Tongue (tissue), 1 donor: ENCODE measurements at regions not wholly inside any gene's neighbourhood (a gene's known extent, or its start where the extent isn't known, plus 50 kb on each side); places are given as distances from the start of the nearest gene placed in this dataset.
A peak's percentile ranks its signal among the peaks of the same experiment; 100 is the strongest.
"Not testable (repeated sequence)": the region's sequence is repeated elsewhere in the genome, so short reads cannot be mapped to it uniquely, and the experiment has no call there.

Source experiments
- DNase-seq: peaks from one replicate; pipeline ENCODE4 v3.0.0-alpha.2; 2015

DNA sequence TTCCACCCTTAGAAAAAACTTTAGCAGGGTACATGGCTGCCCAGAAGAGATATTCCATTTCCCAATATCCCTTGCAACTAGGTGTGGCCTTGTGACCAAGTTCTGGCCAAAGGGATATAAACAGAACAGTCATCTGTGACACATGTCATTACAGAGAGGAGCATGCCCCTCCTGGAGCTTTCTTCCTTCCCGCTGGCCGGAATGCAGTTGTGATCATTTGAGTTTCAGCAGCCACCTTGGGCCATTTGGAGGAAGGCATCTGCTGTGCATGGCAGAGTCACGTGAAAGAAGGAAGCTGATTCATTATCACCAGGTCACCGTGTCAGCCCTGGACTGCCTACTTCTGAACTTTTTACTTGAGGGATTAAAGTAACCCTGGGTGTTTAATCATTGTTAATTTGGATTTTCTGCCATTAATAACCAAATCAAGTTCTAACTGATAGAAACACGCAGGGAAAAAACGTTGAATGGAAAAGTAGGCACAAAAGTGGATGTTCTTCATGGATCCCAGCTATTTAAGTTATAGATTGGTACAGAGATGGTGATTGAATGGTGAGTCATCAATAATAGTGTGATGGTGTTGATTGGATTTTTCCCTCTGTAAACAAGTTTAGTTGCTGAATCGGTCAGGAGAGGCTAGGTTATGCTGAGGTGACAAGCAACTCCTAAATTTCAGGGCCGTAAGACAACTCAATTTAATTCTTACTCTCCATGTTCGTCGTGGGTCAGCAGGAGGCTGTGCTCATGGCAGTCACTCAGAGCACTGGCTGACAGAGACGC, 80.7 kb upstream of the CCDC167 start:
- DNase-seq: no peak

DNA sequence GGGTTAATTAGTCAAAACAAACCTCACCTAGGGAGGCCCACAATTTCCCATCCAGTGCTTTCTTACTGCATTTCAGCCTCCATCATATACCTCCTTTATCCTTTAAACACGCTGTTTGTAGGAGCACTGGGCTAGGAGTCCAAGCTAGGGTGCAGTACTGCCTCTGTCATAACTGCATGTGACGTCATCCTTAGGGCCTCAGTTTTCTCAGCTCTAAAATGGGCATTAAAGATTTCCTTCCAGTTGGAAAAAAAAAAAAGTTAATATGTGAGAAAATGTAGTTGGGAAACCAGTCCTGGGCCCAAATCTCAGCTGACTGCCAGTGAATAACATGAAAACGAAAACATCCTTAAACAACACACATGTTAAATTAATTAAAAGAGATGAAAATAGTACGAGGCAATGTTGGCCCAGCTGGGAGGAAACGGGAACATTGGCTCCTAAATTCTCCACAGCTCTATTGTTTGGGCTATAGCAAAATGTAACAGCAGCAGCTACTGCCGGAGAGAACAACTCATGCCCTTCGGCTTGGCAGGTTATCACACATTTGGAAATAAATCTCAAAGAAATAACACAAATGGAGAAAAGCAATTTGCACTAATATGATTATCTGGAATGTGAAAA, 79.9 kb upstream of the CCDC167 start:
- no peak for DNase-seq

DNA sequence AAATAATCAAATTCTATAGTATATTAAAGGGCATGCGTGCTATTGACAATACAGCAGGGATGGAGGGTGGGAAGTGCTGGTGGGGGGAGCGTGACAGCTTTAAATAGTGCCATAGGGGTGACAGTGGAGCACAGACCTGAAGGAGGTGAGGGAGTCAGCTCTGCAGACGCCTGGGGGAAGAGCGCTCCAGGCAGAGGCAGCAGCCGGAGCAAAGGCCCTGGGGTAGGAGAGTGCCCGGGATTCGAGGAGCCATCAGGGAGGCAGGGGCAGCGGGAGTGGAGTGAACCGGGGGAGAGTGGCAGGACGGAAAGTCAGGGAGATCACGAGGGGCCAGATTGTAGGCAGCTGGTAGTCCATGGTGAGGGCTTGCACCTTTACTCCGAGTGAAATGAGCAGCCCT, 78.4 kb upstream of the CCDC167 start:
- DNase-seq: no peak

DNA sequence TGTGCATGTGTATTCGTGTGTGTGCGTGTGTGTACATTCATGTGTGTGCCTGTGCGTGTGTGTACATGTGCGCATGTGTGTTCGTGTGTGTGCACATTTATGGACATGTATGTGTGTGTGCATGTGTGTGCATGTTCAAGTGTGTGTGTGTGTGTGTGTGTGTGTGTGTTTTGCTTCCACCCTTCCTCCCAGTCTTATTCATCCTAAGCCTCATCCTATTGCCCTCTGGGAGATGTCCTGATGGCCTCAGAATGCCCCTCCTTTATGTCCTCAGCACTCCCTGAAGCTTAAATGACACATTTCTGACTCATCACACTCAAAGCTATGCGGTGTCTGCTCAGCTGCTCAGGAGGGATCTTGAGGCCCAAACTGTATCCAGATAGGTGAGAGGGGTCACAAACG, 76.6 kb upstream of the CCDC167 start:
- no peak for DNase-seq

DNA sequence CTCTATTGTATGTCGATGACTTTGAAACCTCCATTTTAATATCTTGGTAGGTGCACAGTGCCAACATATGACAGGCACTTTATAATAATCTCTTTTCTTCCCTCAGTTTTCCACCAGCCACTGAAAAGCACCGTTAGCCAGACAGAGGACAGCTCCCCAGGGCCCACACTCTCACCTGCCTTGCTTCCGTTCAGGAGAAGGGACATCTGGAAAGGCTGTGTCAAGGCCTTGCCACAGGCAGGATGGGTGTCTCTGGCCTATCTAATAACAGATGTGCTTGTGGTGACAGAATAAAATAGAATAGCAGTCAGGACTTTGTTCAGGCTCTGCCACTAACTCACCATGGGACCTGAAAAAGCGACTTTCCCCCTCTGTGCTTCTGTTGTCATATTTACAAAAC, 75.5 kb upstream of the CCDC167 start:
- DNase-seq: no peak

DNA sequence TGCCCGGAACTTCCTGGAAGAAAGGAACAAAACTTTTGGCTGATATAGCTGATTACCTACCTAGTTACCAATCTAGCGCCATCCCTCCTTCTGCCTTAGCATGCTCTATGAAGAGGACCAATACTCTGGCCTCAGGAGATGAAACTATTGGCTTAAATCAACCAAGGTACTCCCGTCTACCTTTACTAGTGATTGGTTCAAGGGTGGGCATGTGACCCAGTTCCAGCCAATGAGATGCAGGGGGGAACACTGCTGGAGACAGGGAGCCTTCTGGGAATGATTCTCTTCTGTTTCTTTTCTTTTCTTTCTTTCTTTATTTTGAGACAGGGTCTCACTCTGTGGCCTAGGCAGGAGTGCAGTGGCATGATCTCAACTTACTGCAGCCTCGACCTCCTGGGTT, 72.6 kb upstream of the CCDC167 start:
- DNase-seq: no peak

DNA sequence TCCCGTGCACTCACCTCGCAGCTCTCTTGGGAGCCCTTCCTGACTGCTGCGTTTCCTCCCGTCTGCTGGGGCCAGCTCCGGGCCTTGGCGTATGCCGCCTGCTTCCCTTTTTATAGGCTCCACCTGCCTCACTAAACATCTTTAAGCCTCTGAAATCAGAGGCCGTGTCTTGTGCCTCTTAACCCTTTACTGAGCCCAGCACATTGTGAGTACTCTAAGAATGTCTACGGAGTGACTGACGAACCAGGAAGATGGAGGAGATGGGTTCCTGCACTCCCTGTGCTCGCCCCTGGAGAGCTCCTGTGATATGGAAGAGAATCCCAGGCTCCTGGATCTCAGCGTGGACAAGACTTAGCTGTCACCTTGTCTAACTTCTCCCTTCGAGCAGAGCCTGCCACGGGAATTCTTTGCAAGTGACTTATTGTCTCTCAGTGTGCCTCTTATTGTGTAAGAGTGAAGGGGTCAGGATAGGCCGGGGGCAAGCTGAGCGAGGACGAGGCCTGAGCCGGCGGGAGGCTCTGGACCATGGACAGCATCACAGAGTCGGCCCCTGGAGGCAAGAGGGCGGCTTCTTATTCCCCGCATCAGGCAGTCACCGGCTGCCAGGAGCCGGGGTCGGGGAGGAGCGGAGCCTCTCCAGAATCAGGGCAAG, 70.9 kb upstream of the CCDC167 start:
- DNase-seq: no peak

DNA sequence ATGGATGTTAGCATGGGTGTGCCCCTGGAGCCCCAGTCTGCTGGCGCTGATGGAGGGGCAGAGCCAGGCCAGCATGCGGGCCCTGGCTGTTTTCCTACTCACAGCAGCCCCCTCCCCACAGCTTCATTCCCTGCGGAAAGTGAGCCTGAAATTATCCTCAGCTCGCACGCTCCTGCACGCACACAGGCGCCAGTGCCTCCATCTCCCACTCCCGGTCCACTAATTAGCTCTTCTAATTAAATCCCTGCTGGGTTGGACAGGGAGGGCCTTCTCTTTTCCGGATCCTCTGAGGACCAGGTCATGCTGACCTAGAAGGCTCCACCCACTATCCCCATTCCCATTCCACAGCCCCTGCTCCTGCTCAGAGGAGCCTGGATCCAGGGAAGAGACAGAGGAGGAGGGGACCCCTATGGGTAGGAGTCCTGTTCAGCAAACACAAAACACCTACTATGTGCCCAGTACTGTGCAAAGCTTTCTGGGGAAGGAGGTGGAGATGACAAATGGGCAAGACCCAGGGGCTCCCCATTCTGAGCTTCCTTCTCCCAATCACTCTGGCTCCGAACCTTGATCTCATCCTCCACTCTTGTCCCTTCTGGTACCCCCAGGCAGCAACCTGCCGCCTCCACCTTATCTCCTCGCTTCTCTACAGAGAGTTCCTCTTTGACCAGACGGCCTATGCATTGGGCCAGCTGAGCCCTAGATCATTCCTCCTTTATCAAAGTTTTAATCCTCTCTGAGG, 70.2 kb upstream of the CCDC167 start:
- no peak for DNase-seq

DNA sequence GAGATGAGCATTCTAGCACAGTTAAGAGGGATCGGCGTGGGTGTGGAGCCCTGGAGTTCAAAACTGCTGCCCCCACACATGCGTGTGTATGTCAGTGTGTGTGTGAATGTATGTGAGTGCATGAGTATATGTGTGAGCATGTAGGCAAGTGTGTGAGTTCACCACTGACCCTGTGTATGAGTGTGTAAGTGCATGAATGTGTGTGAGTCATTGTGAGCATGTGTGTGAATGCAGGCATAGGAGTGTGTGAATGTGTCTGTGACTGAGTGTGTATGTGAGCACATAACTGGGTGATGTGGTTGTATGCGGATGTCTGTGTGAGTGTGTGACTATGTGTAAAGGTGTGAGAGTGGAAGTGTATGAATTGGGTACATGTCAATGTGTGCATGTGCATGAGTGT, 69.6 kb upstream of the CCDC167 start:
- DNase-seq: no peak

DNA sequence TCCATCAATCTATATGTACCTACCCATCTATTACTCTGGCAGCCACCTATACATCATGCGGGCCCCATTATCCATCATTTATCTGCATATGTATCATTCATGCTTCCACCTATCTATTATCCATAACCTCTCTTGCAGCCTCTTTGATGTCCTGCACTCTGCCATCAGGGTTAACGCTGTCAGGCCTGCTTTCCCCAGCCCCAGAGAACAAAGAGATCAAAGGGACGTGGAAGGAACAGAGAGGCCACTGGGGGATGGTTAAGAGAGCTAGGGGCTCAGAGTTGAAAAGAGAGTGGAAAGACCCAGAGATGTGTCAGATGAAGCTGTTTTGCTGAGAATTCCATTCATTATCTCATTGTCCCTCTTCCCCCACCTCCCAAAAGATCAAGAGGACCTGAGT, 67.3 kb upstream of the CCDC167 start:
- DNase-seq: no peak

DNA sequence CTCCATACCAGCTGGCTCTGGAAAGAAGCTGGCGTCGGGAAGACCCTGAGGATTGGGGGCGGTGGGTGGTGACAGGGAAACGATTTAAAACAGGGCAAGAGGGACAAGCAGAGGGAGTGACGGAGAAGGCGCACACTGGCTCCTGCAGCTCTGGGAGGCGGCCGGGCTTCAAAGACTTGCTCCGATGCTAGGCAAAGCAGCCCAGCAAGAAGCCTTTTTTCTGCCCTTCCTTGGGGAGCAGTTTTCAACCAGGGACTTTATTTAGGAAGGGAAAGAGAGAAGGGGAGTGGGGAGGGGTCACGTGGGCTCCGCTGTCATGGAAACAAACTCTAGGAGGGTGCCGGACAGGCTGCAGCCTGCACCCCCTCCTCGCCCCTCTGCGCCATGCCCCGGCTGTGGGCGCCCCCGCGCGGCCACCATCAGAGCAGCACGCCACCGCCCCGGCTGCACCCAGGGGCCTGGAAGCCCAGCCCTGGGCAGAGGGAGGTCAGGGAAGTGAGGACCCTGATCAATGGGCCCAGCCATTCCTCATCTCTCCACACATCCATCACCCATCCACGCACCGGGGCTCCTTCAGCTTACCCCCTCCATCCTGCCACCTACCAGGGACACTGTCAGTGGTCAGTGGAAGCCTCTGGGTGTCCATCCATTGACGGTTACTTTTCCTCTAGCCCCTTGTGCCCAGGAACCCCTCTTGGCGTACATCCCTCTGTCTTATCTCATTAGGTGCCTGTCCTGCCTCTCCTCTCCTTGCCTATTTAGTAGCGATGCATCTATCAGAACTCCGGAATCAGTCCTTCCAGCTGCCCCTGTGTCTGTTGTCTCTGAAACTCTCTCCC, 66.6 kb upstream of the CCDC167 start:
- DNase-seq: peak; percentile 54

DNA sequence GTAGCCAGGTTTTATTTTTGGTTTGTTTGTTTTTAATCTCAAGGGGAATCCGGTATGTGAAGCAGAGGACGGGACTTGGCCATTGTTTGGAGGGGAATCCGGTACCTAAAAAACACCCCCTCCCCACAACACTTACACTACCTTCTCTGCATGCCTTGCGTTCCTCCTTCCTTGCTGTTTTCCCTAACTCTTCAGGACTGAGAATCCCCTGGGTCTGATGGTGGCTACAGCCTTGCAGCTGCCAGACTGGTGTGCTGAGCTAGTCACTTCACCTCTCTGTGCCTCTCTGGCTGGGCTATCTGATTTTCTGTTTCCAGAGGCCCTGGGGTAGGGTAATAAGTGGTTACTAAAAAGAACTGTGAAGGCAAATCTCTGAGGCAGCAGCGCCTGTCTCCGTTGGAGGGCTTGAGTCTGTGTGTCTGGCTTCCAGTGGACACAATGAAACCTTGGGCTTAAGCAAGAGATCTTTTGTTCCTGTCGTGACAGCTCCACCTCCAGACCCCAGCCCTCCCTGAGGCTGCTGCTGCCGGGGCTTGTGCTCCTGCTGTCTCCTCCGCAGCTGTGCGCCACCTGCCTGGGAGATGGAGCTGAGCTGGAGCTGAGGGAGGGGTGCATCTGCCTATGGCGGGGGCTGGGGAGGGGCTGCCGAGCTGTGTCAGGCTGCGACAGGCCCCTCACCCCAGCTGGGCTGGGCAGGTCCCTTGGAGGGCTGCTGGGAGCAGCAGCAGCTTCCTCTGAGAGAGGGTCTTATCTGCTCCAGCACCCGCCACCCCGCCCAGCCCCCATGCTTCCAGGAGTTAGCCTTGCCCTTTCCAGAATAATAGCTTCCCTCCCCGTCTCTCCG, 65.8 kb upstream of the CCDC167 start:
- peak; percentile 78 for DNase-seq

DNA sequence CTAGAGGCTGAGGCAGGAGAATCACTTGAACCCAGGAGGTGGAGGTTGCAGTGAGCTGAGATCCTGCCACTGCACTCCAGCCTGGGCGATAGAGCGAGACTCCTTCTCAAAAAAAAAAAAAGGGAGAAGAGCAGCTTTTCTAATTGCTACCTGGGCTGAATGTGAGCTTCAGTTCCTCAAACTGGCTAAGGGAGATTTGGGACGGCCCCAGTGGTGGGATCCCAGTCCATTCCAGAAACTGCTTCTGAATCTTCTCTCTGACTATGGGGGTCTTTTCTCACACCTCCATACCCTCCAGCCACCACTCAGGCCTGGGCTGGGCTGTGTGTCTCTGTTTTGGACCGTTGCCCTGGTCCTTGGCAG, 63.2 kb upstream of the CCDC167 start:
- DNase-seq: not testable (repeated sequence)

DNA sequence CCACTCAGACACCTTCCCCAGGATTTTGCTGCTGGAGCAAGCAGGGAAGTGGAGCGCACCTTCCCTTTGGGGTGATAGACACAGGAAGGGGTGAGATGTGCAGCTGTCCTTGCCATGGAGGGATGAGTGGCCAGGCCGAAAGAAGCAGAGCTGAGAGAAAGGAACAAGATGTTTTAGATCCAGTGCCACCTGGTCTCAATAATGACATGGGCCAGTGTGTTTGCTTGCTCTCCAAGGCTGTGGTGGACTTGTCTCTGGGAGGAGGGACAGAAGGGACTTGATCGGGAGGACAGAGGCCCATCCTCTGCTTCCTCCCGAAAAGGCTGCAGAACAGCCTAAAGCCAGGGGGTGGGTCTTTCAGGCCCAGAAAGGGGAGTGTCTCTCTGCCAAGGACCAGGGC, 61.7 kb upstream of the CCDC167 start:
- DNase-seq: no peak

DNA sequence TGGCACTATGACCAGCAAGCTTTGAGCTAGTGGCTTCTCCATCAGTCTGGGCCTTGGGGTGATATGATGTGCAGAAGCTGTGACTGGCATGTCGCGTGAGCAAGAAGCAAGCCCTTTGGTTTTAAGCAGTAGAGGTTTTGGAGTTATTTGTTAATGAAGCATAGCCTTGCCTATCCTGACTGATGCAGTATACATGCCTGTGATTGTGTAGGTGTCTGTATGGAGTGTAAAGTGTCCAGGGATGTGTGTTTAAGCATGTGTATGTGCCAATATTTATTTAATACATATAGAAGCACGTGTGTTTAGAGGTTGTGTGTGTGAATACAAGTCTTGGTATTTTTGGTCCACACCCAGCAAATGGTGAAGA, 61.0 kb upstream of the CCDC167 start:
- no peak for DNase-seq

DNA sequence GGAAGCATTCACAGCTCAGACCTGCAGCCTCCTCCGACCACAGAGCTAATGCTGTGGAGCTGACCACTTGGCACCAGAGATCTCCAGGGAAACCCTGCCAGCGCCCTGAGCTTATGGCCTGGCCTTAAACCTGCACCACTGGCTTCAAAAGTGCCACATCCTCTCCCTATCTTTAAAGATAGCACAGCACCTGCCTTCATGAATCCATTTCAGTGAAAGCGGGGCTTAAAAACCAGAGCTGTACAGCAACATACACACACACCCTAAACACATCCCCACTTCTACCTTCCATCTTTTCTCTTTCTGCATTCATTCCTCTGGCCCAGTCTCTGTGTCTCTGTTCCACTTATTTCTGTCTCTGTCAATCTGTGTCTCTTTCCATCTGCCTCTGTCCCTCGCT, 59.8 kb upstream of the CCDC167 start:
- DNase-seq: no peak

DNA sequence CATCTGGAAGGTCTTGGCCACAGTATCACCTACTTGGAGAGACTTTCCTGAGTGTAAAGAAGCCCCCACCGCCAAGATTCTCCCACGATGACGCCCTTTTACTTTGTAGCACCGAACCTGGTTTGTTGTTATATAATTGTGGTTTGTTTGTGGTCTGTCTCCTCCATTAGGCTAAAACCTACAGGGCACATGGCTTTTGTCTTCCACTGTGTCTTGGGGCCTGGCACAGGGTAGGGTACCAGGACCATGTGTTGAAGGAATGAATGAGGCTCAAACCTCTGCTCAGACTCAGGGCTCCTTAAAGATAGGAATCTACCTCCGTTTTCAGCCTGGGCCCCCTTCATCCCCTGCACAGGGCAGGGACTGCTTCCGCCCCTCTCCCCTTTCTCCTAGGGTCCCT, 59.4 kb upstream of the CCDC167 start:
- no peak for DNase-seq

DNA sequence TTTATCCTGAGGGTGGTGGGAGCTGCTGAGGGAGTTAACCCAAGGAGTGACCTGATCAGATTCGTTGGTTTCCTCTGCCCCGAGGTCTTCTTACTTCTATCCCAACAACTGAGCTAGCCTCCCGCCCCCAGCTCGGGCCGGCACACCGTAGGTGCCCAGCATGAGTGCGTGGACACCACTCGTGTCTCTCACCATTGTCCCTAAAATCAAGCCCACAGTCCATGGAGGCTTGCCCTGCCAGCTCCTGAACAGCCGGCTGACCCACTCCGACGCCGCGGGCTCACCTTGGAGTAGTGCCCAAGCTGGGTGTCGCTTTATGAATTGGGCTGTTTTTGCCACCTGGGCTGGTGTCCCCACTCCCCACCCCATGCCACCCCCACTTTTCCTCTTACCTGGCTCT, 59.0 kb upstream of the CCDC167 start:
- DNase-seq: no peak

DNA sequence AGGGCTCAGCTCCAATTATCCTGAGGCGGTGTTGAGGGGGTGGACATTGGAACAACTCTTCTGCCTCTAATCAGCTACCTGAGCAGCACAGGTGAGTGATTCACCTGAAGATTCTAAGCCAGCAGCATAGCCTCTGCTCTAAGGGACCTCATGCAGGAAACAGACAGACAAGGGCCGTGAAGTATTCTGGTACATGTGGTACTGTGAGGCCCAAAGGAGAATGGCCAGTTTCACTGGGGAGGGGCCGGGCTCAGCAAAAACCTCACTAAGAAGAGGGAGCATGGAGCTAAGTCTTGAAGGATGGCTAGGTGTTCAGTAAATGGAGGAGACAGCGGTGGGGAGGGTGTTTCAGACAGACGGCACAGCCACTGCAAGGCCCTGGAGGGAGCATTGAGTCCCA, 58.5 kb upstream of the CCDC167 start:
- DNase-seq: no peak

DNA sequence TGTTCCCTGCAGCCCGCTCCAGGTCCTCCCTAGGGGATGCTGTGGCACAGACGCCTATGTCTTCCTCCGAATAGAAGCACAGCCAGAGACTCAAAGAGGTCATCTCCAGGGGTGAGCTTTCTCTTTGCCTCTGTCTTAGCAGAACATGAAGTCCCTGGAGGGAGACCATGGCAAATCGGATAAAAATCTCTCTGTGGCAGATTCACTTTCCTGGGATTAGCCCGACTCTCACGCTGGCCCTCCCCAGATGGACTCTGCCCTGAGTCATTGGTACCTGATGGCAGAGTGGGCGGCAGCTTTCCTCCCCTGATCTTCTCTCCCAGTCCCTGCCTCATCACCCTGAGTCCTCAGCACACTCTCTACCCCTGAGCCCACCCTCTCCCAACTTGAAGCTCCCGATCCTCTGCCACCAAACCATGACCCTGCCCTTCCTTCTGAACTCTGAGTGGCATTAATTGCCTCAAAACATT, 58.0 kb upstream of the CCDC167 start:
- DNase-seq: no peak
